Neural cell (in vitro differentiated cells): ENCODE measurements at regions not wholly inside any gene's neighbourhood (a gene's known extent, or its start where the extent isn't known, plus 50 kb on each side); places are given as distances from the start of the nearest gene placed in this dataset.

Experiments
- H2AFZ ChIP-seq: fragments of 200-600, 300-800 bp; sonication (generic), shearing (Covaris generic); 2 replicates; pipeline ENCODE4 v1.6.0; 2014; ENCODE audit warnings: low read depth, mild to moderate bottlenecking, antibody characterized with exemption, low read length, moderate library complexity
- H3F3A ChIP-seq: fragments of 200-600 bp; shearing (Covaris generic); 2 replicates; pipeline ENCODE4 v1.6.1; 2016; ENCODE audit warnings: mild to moderate bottlenecking, moderate library complexity, mixed read lengths, antibody characterized with exemption, low read length; ENCODE audit not compliant: insufficient read depth, poor library complexity, severe bottlenecking
- H3K27ac ChIP-seq: fragments of 200-600, 300-800 bp; sonication (generic), shearing (Covaris generic); 2 replicates; pipeline ENCODE4 v1.5.1; 2014; ENCODE audit warnings: mild to moderate bottlenecking, low read length, moderate library complexity
- H3K27me3 ChIP-seq: fragments of 300-800, 200-600 bp; sonication (generic), shearing (Covaris generic); 2 replicates; pipeline ENCODE4 v1.6.0; 2014; ENCODE audit warnings: mild to moderate bottlenecking, low read depth, low read length, moderate library complexity; ENCODE audit not compliant: insufficient read depth
- H3K36me3 ChIP-seq: fragments of 300-800, 200-600 bp; sonication (generic), shearing (Covaris generic); 2 replicates; pipeline ENCODE4 v1.5.1; 2014; ENCODE audit warnings: mild to moderate bottlenecking, antibody characterized with exemption, low read length, moderate library complexity; ENCODE audit not compliant: insufficient read depth
- H3K4me2 ChIP-seq: fragments of 300-800, 200-600 bp; sonication (generic), shearing (Covaris generic); 2 replicates; pipeline ENCODE4 v1.6.0; 2014; ENCODE audit warnings: mild to moderate bottlenecking, low read length
- H3K4me3 ChIP-seq: fragments of 300-800, 200-600 bp; sonication (generic), shearing (Covaris generic); 2 replicates; pipeline ENCODE4 v1.5.1; 2014; ENCODE audit warnings: mild to moderate bottlenecking, low read length, moderate library complexity
- H3K79me2 ChIP-seq: fragments of 200-600 bp; shearing (Covaris generic); replicated peaks from 2 replicates; pipeline ENCODE4 v1.6.0; 2014; ENCODE audit warnings: mild to moderate bottlenecking, low read length, moderate library complexity; ENCODE audit not compliant: insufficient read depth
- H3K9ac ChIP-seq: fragments of 300-800, 200-600 bp; sonication (generic), shearing (Covaris generic); 2 replicates; pipeline ENCODE4 v1.6.1; 2016; ENCODE audit warnings: mild to moderate bottlenecking, low read length, mixed read lengths
- H3K9me2 ChIP-seq: fragments of 200-600 bp; shearing (Covaris generic); 2 replicates; pipeline ENCODE4 v1.6.1; 2016; ENCODE audit warnings: mild to moderate bottlenecking, low read length, mixed read lengths; ENCODE audit not compliant: insufficient read depth
- H3K9me3 ChIP-seq: fragments of 200-600, 300-800 bp; sonication (generic), shearing (Covaris generic); 2 replicates; pipeline ENCODE4 v1.6.1; 2016; ENCODE audit warnings: mild to moderate bottlenecking, mixed run types, low read length, moderate library complexity, mixed read lengths
- H4K20me1 ChIP-seq: fragments of 200-600 bp; shearing (Covaris generic); 2 replicates; pipeline ENCODE4 v1.6.1; 2016; ENCODE audit warnings: mild to moderate bottlenecking, mixed run types; ENCODE audit not compliant: insufficient read depth
- EP300 ChIP-seq: fragments of 450-650 bp; conservative IDR thresholded peaks from 2 replicates; pipeline ENCODE4 v1.6.1; 2014; ENCODE audit warnings: antibody characterized with exemption, mild to moderate bottlenecking, moderate library complexity; ENCODE audit not compliant: poor library complexity, severe bottlenecking
- EZH2 ChIP-seq: fragments of 200-600, 300-800 bp; shearing (Covaris generic), sonication (generic); IDR thresholded peaks from 2 replicates; pipeline ENCODE4 v1.6.1; 2014; ENCODE audit warnings: antibody characterized with exemption, low read length, borderline replicate concordance, mild to moderate bottlenecking; ENCODE audit not compliant: insufficient read depth, poor library complexity, severe bottlenecking
- MXI1 ChIP-seq: fragments of 450-650 bp; conservative IDR thresholded peaks from 2 replicates; pipeline ENCODE4 v1.6.1; 2014; ENCODE audit warnings: antibody characterized with exemption, mild to moderate bottlenecking; ENCODE audit not compliant: poor library complexity, severe bottlenecking
- POLR2AphosphoS5 ChIP-seq: IDR thresholded peaks from 2 replicates; pipeline ENCODE4 v1.6.1; 2012
- RAD21 ChIP-seq: fragments of 450-650 bp; conservative IDR thresholded peaks from 2 replicates; pipeline ENCODE4 v1.6.1; 2014; ENCODE audit warnings: antibody characterized with exemption, mild to moderate bottlenecking, moderate library complexity
- SMC3 ChIP-seq: fragments of 450-650 bp; conservative IDR thresholded peaks from 2 replicates; pipeline ENCODE4 v1.6.1; 2014; ENCODE audit warnings: antibody characterized with exemption, mild to moderate bottlenecking, moderate library complexity; ENCODE audit not compliant: poor library complexity
- TAF1 ChIP-seq: IDR thresholded peaks from 2 replicates; pipeline ENCODE4 v1.6.1; 2012; ENCODE audit warnings: low read depth
- TF ChIP-seq, protein P1 (sequence below): fragments of 450-650 bp; IDR thresholded peaks from 2 replicates; pipeline ENCODE4 v1.5.1; 2014; ENCODE audit warnings: antibody characterized with exemption, mild to moderate bottlenecking, moderate library complexity; ENCODE audit not compliant: poor library complexity, severe bottlenecking
- TF ChIP-seq, protein P2 (sequence below): IDR thresholded peaks from 2 replicates; pipeline ENCODE4 v1.6.1; 2012; ENCODE audit warnings: borderline replicate concordance

- no peaks in the 10 kb centered on the region for H3K9me2 ChIP-seq
- no peak overlapping the region for H2AFZ ChIP-seq
Measured at GRCh38 chr2:191597186-191597751, 80.7 kb upstream of the NABP1 start.

DNA sequence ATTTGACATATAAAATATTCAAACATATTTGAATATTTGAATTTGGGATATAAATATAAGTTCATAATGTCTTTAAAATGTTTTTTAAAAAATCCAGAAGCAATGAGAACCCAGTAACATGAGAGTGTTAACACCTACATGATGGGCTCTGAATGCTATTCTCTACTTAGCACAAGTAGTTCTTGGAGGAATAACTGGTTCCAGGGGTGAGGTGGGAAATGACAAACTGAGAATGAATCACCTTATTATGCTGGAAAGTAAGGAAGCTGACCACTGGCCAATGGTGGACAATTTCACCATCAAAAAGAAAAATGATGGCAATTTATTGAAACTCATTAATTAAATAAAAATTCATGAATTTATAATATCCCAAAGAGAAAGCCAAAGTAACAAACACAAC, 79.6 kb upstream of the NABP1 start:
- H3K27me3 ChIP-seq: no peaks in the 10 kb centered on the region
- no peak overlapping the region for H2AFZ ChIP-seq
- TF ChIP-seq, protein P1, sequence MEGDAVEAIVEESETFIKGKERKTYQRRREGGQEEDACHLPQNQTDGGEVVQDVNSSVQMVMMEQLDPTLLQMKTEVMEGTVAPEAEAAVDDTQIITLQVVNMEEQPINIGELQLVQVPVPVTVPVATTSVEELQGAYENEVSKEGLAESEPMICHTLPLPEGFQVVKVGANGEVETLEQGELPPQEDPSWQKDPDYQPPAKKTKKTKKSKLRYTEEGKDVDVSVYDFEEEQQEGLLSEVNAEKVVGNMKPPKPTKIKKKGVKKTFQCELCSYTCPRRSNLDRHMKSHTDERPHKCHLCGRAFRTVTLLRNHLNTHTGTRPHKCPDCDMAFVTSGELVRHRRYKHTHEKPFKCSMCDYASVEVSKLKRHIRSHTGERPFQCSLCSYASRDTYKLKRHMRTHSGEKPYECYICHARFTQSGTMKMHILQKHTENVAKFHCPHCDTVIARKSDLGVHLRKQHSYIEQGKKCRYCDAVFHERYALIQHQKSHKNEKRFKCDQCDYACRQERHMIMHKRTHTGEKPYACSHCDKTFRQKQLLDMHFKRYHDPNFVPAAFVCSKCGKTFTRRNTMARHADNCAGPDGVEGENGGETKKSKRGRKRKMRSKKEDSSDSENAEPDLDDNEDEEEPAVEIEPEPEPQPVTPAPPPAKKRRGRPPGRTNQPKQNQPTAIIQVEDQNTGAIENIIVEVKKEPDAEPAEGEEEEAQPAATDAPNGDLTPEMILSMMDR: no peak
- TF ChIP-seq TAF1 (no peak), EP300 (no peak), MXI1 (no peak), RAD21 (no peak), POLR2AphosphoS5 (no peak), SMC3 (no peak), EZH2 (no peak)
- TF ChIP-seq, protein P2, sequence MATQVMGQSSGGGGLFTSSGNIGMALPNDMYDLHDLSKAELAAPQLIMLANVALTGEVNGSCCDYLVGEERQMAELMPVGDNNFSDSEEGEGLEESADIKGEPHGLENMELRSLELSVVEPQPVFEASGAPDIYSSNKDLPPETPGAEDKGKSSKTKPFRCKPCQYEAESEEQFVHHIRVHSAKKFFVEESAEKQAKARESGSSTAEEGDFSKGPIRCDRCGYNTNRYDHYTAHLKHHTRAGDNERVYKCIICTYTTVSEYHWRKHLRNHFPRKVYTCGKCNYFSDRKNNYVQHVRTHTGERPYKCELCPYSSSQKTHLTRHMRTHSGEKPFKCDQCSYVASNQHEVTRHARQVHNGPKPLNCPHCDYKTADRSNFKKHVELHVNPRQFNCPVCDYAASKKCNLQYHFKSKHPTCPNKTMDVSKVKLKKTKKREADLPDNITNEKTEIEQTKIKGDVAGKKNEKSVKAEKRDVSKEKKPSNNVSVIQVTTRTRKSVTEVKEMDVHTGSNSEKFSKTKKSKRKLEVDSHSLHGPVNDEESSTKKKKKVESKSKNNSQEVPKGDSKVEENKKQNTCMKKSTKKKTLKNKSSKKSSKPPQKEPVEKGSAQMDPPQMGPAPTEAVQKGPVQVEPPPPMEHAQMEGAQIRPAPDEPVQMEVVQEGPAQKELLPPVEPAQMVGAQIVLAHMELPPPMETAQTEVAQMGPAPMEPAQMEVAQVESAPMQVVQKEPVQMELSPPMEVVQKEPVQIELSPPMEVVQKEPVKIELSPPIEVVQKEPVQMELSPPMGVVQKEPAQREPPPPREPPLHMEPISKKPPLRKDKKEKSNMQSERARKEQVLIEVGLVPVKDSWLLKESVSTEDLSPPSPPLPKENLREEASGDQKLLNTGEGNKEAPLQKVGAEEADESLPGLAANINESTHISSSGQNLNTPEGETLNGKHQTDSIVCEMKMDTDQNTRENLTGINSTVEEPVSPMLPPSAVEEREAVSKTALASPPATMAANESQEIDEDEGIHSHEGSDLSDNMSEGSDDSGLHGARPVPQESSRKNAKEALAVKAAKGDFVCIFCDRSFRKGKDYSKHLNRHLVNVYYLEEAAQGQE: no peak
- H3K9ac ChIP-seq: no peak overlapping the region
- H3K4me2 ChIP-seq: no peak overlapping the region
- no peaks in the 10 kb centered on the region for H4K20me1 ChIP-seq
- no peaks in the 10 kb centered on the region for H3F3A ChIP-seq
- no peaks in the 10 kb centered on the region for H3K9me2 ChIP-seq
- no peaks in the 10 kb centered on the region for H3K9me3 ChIP-seq
- no peaks in the 10 kb centered on the region for H3K36me3 ChIP-seq
- H3K79me2 ChIP-seq: no peaks in the 10 kb centered on the region
- no peak overlapping the region for H3K4me3 ChIP-seq
- no peak overlapping the region for H3K27ac ChIP-seq

More at GRCh38 chr2:191597186-191597751, 80.7 kb upstream of the NABP1 start:
- no peak overlapping the region for H3K4me3 ChIP-seq
- no peak overlapping the region for H3K27ac ChIP-seq
- no peak for TF ChIP-seq SMC3
- no peak for TF ChIP-seq EZH2
- no peak for TF ChIP-seq EP300
- no peaks in the 10 kb centered on the region for H3K9me3 ChIP-seq
- no peaks in the 10 kb centered on the region for H4K20me1 ChIP-seq
- no peak overlapping the region for H3K9ac ChIP-seq
- no peak overlapping the region for H3K4me2 ChIP-seq
- no peaks in the 10 kb centered on the region for H3K27me3 ChIP-seq
- H3F3A ChIP-seq: no peaks in the 10 kb centered on the region
- no peaks in the 10 kb centered on the region for H3K79me2 ChIP-seq
- no peaks in the 10 kb centered on the region for H3K36me3 ChIP-seq
